ENCODE measurements at regions not wholly inside any gene's neighbourhood (a gene's known extent, or its start where the extent isn't known, plus 50 kb on each side); places are given as distances from the start of the nearest gene placed in this dataset.
"Not testable (repeated sequence)": the region's sequence is repeated elsewhere in the genome, so short reads cannot be mapped to it uniquely, and the experiment has no call there.

GRCh38 chr4:149870008-149870407 lies 54.4 kb upstream of the IQCM start:
- DNase-seq (ENCODE audit: low read depth) = no peak

GRCh38 chr4:149881744-149882143 lies 66.1 kb upstream of the IQCM start:
- DNase-seq (ENCODE audit: low read depth) = no peak

DNA sequence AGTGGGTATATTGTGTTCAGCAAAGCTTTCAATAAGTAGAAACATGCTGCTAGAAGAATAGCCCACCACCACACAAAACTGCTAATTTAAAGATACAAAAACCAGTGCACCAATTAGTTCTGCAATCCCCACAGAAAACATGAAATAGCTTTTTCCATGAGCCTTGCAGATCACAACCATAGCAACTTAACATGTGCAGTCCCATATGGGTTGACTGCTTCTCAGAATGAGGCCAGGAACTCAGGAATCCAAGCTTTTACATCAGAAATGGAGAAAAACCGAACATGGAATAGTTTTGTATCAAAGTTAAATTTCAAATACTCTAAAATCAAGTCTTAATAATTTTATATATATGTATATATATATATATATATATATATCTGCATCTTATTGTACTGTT lies 66.6 kb upstream of the IQCM start:
- DNase-seq (ENCODE audit: low read depth) = no peak

DNA sequence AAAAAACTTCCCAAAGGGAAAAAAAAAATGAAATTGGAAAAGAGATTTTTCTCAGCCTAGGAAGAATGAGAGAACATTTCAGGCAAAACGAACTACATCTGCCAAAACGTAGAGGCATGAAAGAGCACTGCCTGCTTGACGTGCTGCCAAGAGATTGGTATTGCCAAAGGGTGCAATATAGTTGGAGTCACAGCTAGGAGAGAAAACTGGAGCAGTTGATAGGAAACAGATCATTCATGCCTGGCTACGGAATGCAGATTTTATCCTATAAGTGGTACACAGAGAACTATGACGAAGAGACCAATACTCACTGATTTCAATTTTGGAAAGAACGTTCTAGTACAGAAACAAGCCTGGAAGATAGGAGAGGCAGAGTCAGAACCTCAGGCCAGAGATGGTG lies 68.4 kb upstream of the IQCM start:
- no peak for DNase-seq (ENCODE audit: low read depth)

GRCh38 chr4:149884529-149885181 lies 69.0 kb upstream of the IQCM start:
- no peak for DNase-seq (ENCODE audit: low read depth)

GRCh38 chr4:149885896-149886295 lies 70.3 kb upstream of the IQCM start:
- DNase-seq (ENCODE audit: low read depth) = no peak

DNA sequence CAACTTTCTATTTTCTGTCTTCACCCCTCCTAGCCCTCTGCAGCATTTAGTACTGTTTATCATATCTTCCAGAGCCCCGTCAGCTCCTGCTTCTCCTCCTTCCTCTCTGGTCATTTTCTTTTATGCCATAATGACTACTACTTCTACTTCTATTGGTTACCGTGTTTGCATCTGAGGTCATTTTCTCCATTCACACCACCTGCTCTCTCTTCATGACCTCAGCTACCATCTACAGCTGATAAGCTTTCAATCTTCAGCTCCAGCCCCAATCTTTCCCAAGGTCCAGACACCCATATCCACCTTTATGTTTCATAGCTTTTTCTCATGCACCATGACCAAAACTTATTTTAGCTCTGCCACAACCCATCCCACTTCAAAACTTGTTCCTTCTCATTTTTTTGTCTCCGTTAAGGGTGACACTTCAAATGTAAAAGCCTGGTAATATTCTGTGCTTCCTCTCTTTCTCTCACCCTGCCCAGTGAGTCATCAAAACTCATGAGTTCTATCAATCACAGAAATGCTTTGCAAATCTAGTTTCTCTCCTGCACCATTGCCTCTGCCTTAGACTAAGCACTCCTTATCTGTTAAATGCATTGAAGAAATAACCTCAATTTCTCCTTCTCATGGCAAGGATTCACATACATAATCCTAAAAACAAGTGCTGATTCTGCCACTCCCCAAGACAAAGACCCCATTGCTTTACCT lies 71.3 kb upstream of the IQCM start:
- DNase-seq (ENCODE audit: low read depth) = no peak

- DNase-seq (ENCODE audit: low read depth) = no peak
Measured at GRCh38 chr4:149889991-149890390, 74.3 kb upstream of the IQCM start.

- DNase-seq (ENCODE audit: low read depth) = no peak
Measured at GRCh38 chr4:149890531-149890930, 74.9 kb upstream of the IQCM start.

DNA sequence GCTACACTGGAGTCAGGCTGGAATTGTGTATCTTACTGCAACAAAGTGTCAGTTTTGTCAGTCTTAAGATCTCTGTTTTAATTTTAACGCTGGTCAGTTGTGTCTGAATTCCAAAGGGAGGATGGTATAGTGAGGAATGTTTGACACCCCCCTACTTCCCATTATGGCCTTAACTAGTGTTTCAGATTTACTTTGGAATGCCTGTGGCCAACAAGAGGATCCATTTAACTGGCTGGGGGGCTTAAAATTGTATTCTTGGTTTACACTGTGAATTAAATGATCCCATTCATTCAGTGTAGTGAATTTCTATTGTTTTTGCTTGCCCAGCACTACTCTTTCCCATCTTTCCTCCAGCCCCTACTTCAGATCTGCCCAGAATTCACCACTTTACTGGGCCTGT lies 75.8 kb upstream of the IQCM start:
- DNase-seq (ENCODE audit: low read depth) = no peak

DNA sequence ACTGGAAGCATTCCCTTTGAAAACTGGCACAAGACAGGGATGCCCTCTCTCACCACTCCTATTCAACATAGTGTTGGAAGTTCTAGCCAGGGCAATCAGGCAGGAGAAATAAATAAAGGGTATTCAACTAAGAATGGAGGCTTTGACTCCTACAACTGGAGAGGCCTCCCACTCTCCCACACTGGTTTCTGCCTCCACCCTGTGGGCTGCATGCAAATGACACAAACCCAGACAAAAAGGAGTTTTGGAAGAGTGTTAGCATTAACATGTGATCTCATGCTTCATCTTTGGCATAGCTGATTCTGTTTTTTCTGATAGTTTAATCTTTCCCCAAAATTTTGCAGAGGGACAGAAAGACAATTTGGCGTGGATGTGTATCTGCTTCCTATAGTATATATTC lies 80.8 kb upstream of the IQCM start:
- no peak for DNase-seq (ENCODE audit: low read depth)

DNA sequence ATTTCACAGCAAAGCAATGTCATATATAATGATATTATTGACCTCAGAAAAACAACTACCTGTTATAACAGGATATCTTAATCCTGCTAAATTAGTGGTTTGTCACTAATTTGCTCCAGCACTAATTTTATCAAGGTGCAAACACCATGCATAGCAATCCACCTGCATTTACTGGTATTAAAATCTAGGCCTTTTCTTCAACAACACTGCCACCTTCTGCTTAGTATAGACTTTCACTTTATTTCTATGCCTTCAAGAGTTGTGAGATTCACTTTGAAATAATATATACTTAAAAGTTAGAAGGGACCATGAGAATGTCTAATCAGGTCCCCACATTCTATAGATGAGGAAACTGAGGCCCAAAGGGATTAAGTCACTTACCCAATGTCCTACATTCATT lies 82.1 kb upstream of the IQCM start:
- no peak for DNase-seq (ENCODE audit: low read depth)

GRCh38 chr4:149901128-149901527 lies 85.5 kb upstream of the IQCM start:
- DNase-seq (ENCODE audit: low read depth) = no peak

GRCh38 chr4:149902242-149902641 lies 86.6 kb upstream of the IQCM start:
- no peak for DNase-seq (ENCODE audit: low read depth)

DNA sequence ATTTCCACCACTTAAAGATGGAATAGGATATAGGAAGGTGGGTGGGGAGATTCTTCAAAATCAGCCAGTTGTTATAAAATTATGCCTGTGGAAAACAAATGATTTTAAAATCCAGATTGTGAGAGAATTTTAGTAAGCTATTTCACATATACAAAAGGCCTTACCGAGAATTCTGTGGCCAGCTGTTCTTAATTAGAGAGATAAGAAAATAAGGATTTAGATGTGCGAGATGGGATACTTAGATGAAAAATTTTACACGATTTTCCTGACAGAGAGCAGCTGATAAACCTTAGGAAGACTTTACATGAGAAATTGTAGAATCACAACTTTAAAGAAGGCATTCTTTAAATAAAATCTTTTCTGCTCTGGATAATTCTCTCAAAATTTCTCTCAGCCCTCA lies 94.5 kb upstream of the IQCM start:
- DNase-seq (ENCODE audit: low read depth) = no peak

- no peak for DNase-seq (ENCODE audit: low read depth)
Measured at GRCh38 chr4:149910604-149911350, 95.1 kb upstream of the IQCM start.

DNA sequence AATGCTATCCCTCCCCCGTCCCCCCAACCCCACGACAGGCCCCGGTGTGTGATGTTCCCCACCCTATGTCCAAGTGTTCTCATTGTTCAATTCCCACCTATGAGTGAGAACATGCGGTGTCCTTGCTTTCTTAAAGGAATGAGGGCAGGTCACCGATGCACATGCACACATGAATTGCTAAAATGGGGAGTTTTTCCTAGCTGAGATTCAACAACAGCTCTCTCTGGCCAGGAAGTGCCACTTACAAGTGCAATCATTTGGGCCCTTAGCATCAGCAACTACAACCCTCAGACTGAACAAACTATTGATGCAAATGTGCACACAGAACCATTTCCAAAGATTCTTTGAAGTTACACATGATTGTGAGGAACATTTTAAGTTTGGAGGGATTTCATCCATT lies 95.7 kb upstream of the IQCM start:
- DNase-seq (ENCODE audit: low read depth) = no peak

- no peak for DNase-seq (ENCODE audit: low read depth)
Measured at GRCh38 chr4:149912000-149912399, 96.4 kb upstream of the IQCM start.

DNA sequence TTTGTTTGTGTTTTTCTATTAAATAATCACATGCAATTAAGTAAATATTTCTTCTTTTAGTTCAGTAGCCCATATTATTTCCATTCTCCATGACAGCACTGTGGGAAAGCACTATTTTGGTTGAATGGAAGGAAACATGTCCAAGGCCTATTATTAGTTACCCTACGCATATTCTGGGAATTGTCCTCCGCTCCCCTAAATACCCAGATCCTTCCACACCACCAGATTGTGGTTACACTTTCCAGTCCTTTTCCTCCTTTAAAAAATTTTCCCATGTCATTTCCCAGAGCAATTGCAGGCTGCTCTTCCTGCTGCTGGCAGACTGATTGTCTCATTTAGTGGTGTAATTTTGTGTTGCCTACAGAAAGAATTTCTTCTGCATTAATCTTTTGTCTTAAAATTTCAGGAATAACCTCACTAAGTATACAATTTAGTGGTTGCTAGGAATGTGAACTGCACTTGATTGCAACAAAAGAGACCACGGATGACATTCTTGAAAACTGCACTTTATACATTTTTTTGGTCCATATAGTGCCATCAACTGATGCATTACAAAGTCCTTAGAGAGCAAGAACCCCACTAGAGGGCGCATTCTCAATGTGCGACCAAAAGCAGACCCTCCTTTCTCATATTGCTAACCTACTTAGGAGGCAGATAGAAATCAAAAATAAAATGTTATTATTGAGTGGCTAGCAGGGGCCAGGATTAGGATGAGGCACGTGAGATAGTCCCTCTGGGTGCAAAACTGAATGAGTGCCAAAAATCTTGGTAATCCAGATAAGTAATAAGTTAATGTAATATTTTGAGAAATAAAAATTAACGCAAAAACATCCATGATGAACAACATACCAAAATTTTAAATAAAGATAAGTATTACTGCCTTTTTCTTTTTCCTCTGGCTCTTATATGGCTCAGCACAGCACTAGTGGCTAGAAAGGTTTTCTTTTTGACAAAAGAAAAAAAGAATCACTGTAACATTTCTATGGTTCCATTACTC lies 98.8 kb upstream of the IQCM start:
- DNase-seq (ENCODE audit: low read depth) = no peak

- DNase-seq (ENCODE audit: low read depth) = not testable (repeated sequence)
Measured at GRCh38 chr4:149915735-149916134, 100.1 kb upstream of the IQCM start.

- no peak for DNase-seq (ENCODE audit: low read depth)
Measured at GRCh38 chr4:149923736-149924135, 108.1 kb upstream of the IQCM start.

DNA sequence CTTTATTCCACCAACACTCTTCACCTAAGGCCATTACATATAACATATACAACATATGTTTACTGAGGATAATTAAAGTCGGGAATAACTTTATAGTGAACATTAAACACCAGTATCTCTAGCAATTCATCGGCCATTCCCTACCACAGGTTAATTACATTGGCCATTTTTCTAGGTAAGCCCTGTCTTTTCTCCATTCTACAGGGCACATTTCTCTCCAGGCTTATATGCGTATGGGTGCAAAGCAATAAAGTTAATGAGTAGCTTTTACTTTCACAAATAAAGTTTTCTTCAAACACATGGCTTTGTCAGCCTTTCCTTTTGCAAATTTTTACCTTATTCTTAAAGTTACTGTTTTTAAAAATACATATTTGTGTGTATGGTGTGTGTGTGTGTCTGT lies 111.9 kb upstream of the IQCM start:
- no peak for DNase-seq (ENCODE audit: low read depth)

All from T-helper 22 cell (primary cell).